ENCODE measurements at regions not wholly inside any gene's neighbourhood (a gene's known extent, or its start where the extent isn't known, plus 50 kb on each side); places are given as distances from the start of the nearest gene placed in this dataset.

GRCh38 chr4:43223820-43224219, 331.3 kb downstream of the GRXCR1 start:
- TF ChIP-seq EZH2 (IDR thresholded peaks at IDR 0.05; ENCODE audit: insufficient read depth, low read length) (no peak), CTCF (IDR thresholded peaks at IDR 0.05; ENCODE audit: insufficient read depth, low read depth, low read length) (no peak)
